ENCODE measurements at regions not wholly inside any gene's neighbourhood (a gene's known extent, or its start where the extent isn't known, plus 50 kb on each side); places are given as distances from the start of the nearest gene placed in this dataset.
A peak's percentile ranks its signal among the peaks of the same experiment; 100 is the strongest.

- intact Hi-C loops (cut with micrococcal nuclease), result loop anchor here (1.0 to 10.0 kb wide), 6 partner anchors 288 to 1011 kb away; a partner anchor contains a TSS
- no peak for TF ChIP-seq POLR2A (IDR thresholded peaks at IDR 0.05; ENCODE audit: low read depth, low read length)
- peak; percentile 72 to 79 for TF ChIP-seq CTCF (IDR thresholded peaks at IDR 0.05; ENCODE audit: extremely low read depth in 1 of 2, insufficient read depth in 1 of 2, low read depth in 1 of 2, low read length in 2 of 2)
- FAIRE-seq, result peak; percentile 76
Measured at GRCh38 chr13:108155185-108156106, 59.9 kb downstream of the LIG4 start.

GRCh38 chr13:108154421-108154858 is 60.9 kb downstream of the LIG4 start:
- intact Hi-C loops (cut with micrococcal nuclease), result loop anchor here (10.0 kb wide), 2 partner anchors 500 to 1010 kb away; no protein-coding TSS in a partner anchor
- no peak for FAIRE-seq
- no peaks in the 10 kb centered on the region for H3K36me3 ChIP-seq (ENCODE audit: control insufficient read depth in 2 of 2, extremely low read depth in 1 of 2, insufficient read depth in 2 of 2, low read length in 2 of 2)
- H3K9ac ChIP-seq (replicated peaks; ENCODE audit: extremely low read depth, insufficient read depth, low read length), result no peak overlapping the region
- no peak overlapping the region for H3K27ac ChIP-seq (ENCODE audit: insufficient read depth, low read depth, low read length)
- no TSS peak for BruUV-seq (replicated peaks)
- H3K9me1 ChIP-seq (replicated peaks; ENCODE audit: control insufficient read depth, extremely low read depth, insufficient read depth, low read length), result no peaks in the 10 kb centered on the region
- H3K27me3 ChIP-seq (ENCODE audit: control insufficient read depth in 2 of 2, insufficient read depth in 2 of 2, low read length in 2 of 2), result no peaks in the 10 kb centered on the region
- no peaks in the 10 kb centered on the region for H3K9me3 ChIP-seq (replicated peaks; ENCODE audit: control insufficient read depth, insufficient read depth, low read length)
- POLR2A ChIA-PET, result no interaction called here
- no peak overlapping the region for H2AFZ ChIP-seq (ENCODE audit: low read depth, low read length)
- CTCF ChIA-PET, result interaction anchor here (1.0 to 3.1 kb wide), 7 partner anchors 9 to 951 kb away, joined by 3 to 48 read pairs (median 5); no protein-coding TSS in a partner anchor
- H4K20me1 ChIP-seq (replicated peaks; ENCODE audit: control insufficient read depth, extremely low read depth, insufficient read depth, low read length), result no peaks in the 10 kb centered on the region
- H3K4me2 ChIP-seq (ENCODE audit: insufficient read depth, low read length), result no peak overlapping the region
- no peak overlapping the region for H3K4me3 ChIP-seq (replicated peaks in 1 of 3; ENCODE audit: insufficient read depth in 1 of 3, low read depth in 1 of 3, low read length in 3 of 3)
- DNase-seq (ENCODE audit: low read depth, low spot score), result no peak
- H3K79me2 ChIP-seq (ENCODE audit: control insufficient read depth, insufficient read depth, low read length), result no peaks in the 10 kb centered on the region
- H3K4me1 ChIP-seq (ENCODE audit: control insufficient read depth, extremely low read depth, insufficient read depth, low read length), result no peaks in the 10 kb centered on the region
- no peak for TF ChIP-seq FOS (IDR thresholded peaks at IDR 0.05; ENCODE audit: borderline replicate concordance, insufficient read depth, low read length)
- TF ChIP-seq MAX (IDR thresholded peaks at IDR 0.05; ENCODE audit: insufficient read depth, insufficient read length), result no peak
- no peak for TF ChIP-seq GATA2 (IDR thresholded peaks at IDR 0.05; ENCODE audit: insufficient read depth, insufficient read length, low read depth, low read length)
- no peak for TF ChIP-seq MYC (IDR thresholded peaks at IDR 0.05; ENCODE audit: low read depth, low read length)
- no peak for TF ChIP-seq POLR2A (IDR thresholded peaks at IDR 0.05; ENCODE audit: low read depth, low read length)
- TF ChIP-seq CTCF (IDR thresholded peaks at IDR 0.05; ENCODE audit: extremely low read depth in 1 of 2, insufficient read depth in 1 of 2, low read depth in 1 of 2, low read length in 2 of 2), result no peak
- TF ChIP-seq POLR2AphosphoS5 (IDR thresholded peaks at IDR 0.05; ENCODE audit: insufficient read depth, low read depth, low read length), result no peak
- no peak for TF ChIP-seq EZH2 (IDR thresholded peaks at IDR 0.05; ENCODE audit: borderline replicate concordance, low read depth, low read length, severe bottlenecking)
- no peak for TF ChIP-seq JUN (IDR thresholded peaks at IDR 0.05; ENCODE audit: borderline replicate concordance, insufficient read depth, insufficient read length, low read depth)
- dilution Hi-C loops (cut with MboI; ENCODE audit: extremely low pct_ligation_motif_present, low sequenced_read_pairs), result no loop called here

More at GRCh38 chr13:108155185-108156106, 59.9 kb downstream of the LIG4 start:
- Histone ChIP-seq H3K4me3 (replicated peaks in 1 of 3; ENCODE audit: insufficient read depth in 1 of 3, low read depth in 1 of 3, low read length in 3 of 3) (no peak overlapping the region), H3K4me1 (ENCODE audit: control insufficient read depth, extremely low read depth, insufficient read depth, low read length) (no peaks in the 10 kb centered on the region), H3K27me3 (ENCODE audit: control insufficient read depth in 2 of 2, insufficient read depth in 2 of 2, low read length in 2 of 2) (no peaks in the 10 kb centered on the region), H3K9me3 (replicated peaks; ENCODE audit: control insufficient read depth, insufficient read depth, low read length) (no peaks in the 10 kb centered on the region), H3K36me3 (ENCODE audit: control insufficient read depth in 2 of 2, extremely low read depth in 1 of 2, insufficient read depth in 2 of 2, low read length in 2 of 2) (no peaks in the 10 kb centered on the region), H3K9me1 (replicated peaks; ENCODE audit: control insufficient read depth, extremely low read depth, insufficient read depth, low read length) (no peaks in the 10 kb centered on the region), H3K27ac (ENCODE audit: insufficient read depth, low read depth, low read length) (no peak overlapping the region), H3K79me2 (ENCODE audit: control insufficient read depth, insufficient read depth, low read length) (no peaks in the 10 kb centered on the region), H3K4me2 (ENCODE audit: insufficient read depth, low read length) (no peak overlapping the region), H4K20me1 (replicated peaks; ENCODE audit: control insufficient read depth, extremely low read depth, insufficient read depth, low read length) (no peaks in the 10 kb centered on the region), H2AFZ (ENCODE audit: low read depth, low read length) (no peak overlapping the region), H3K9ac (replicated peaks; ENCODE audit: extremely low read depth, insufficient read depth, low read length) (no peak overlapping the region)
- no TSS peak for BruUV-seq (replicated peaks)
- ChIA-PET POLR2A (no interaction called here), CTCF (interaction anchor here (0.6 to 3.1 kb wide), 42 partner anchors 8 to 1236 kb away, joined by 3 to 48 read pairs (median 4); no protein-coding TSS in a partner anchor)
- dilution Hi-C loops (cut with MboI; ENCODE audit: extremely low pct_ligation_motif_present, low sequenced_read_pairs), result no loop called here
- DNase-seq (ENCODE audit: low read depth, low spot score), result peak; percentile 60
